Type B pancreatic cell (in vitro differentiated cells): ENCODE measurements at regions not wholly inside any gene's neighbourhood (a gene's known extent, or its start where the extent isn't known, plus 50 kb on each side); places are given as distances from the start of the nearest gene placed in this dataset.

ENCODE experiments used
- DNase-seq: peaks from one replicate; pipeline ENCODE4 v3.0.0; 2021; ENCODE audit warnings: mixed read lengths; ENCODE audit not compliant: unreplicated experiment; ENCODE audit errors: extremely low spot score
- H3K27ac Mint-ChIP-seq: 2 replicates; pipeline ENCODE4 v1.8.0; 2021; ENCODE audit warnings: mild to moderate bottlenecking, mixed read lengths
- H3K27me3 Mint-ChIP-seq: 2 replicates; pipeline ENCODE4 v1.8.0; 2021; ENCODE audit warnings: mixed read lengths
- H3K36me3 Mint-ChIP-seq: 2 replicates; pipeline ENCODE4 v1.8.0; 2021; ENCODE audit warnings: mixed read lengths
- H3K4me1 Mint-ChIP-seq: one replicate; pipeline ENCODE4 v1.8.0; 2021; ENCODE audit warnings: mixed read lengths; ENCODE audit not compliant: unreplicated experiment
- H3K4me3 Mint-ChIP-seq: 2 replicates; pipeline ENCODE4 v1.8.0; 2021; ENCODE audit warnings: mild to moderate bottlenecking, mixed read lengths
- H3K9me3 Mint-ChIP-seq: 2 replicates; pipeline ENCODE4 v1.8.0; 2021; ENCODE audit warnings: mixed read lengths
- TF ChIP-seq, protein P1 (sequence below): fragments of 200-600 bp; sonication (generic); conservative IDR thresholded peaks from 2 replicates; pipeline ENCODE4 v1.5.0; 2021; ENCODE audit warnings: antibody characterized with exemption, mild to moderate bottlenecking

DNA sequence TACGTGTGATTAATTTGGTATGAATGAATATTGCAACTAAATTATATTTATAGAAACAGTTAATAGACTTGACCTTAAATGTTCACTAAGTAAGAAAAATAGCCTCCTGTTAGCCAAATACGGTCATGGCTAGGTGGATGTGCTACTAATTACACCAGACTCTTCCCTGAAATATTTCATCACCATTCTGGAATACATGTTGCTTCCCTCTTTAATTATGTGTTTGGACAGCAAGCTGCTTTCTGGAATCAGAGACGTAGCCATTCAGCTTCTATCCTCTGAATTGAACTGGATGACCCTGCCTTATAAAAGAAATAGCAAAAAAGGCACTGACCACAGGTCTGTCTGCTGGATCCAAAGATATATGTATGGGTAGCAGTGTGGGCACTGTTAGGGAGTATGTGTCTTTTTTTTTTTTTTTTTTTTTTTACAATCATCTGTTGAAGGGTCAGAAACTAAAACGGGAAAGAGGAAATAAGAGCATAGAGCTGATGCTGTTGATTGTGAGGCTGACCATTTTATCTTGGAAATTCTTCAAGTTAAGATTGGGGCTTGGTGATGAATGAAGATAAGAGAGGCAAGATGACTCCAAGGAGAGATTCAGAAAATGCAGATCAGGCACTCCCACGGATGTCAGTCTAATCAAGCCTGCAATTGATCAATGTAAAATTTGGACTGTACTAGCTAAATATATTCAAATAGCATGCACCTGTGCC lies 283.2 kb upstream of the HSF2 start:
- TF ChIP-seq, protein P1, sequence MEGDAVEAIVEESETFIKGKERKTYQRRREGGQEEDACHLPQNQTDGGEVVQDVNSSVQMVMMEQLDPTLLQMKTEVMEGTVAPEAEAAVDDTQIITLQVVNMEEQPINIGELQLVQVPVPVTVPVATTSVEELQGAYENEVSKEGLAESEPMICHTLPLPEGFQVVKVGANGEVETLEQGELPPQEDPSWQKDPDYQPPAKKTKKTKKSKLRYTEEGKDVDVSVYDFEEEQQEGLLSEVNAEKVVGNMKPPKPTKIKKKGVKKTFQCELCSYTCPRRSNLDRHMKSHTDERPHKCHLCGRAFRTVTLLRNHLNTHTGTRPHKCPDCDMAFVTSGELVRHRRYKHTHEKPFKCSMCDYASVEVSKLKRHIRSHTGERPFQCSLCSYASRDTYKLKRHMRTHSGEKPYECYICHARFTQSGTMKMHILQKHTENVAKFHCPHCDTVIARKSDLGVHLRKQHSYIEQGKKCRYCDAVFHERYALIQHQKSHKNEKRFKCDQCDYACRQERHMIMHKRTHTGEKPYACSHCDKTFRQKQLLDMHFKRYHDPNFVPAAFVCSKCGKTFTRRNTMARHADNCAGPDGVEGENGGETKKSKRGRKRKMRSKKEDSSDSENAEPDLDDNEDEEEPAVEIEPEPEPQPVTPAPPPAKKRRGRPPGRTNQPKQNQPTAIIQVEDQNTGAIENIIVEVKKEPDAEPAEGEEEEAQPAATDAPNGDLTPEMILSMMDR, result no peak
- Mint-ChIP-seq H3K4me3 (no peak overlapping the region), H3K4me1 (no peaks in the 10 kb centered on the region), H3K27ac (no peak overlapping the region), H3K36me3 (no peaks in the 10 kb centered on the region), H3K9me3 (no peaks in the 10 kb centered on the region), H3K27me3 (no peaks in the 10 kb centered on the region)
- no peak for DNase-seq

DNA sequence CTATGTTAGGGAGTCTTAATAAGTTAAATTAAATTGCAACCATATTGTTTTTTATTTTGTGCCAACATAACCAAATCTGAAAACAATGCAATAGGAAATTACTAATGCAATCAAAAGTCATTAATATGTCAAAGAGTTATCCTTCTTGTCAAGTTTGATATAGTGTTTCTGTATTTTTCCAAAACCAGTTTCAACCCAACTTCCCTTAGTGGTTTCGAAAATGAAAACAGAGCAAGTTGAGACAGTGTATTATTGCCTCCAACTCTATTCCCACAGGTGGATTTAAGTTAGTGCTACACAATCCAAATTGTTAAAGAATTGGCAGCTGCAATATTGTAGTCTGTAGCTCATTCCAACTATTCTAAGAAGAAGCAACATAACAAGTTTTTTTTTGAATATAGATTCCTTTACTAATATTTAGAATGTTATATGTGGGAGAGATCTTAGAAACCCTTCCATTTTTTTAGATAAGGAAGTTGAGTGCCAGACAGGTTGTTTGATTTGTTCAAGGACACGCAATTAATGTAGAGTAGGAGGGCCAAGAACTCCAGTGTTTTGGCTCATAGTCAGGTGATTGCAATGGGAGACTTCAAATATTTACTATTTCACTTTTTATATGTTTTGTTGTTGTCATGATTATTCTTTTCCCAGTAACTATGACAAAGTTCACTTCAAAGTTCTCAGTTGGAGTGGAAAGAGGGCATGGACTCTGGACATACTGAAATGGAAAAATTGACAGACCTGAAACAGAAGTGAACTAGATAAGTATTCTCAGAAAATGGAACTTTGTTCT lies 282.4 kb upstream of the HSF2 start:
- Mint-ChIP-seq H3K27me3 (no peaks in the 10 kb centered on the region), H3K36me3 (no peaks in the 10 kb centered on the region), H3K9me3 (no peaks in the 10 kb centered on the region), H3K4me1 (no peaks in the 10 kb centered on the region), H3K27ac (no peak overlapping the region), H3K4me3 (no peak overlapping the region)
- TF ChIP-seq, protein P1, result no peak
- no peak for DNase-seq

DNA sequence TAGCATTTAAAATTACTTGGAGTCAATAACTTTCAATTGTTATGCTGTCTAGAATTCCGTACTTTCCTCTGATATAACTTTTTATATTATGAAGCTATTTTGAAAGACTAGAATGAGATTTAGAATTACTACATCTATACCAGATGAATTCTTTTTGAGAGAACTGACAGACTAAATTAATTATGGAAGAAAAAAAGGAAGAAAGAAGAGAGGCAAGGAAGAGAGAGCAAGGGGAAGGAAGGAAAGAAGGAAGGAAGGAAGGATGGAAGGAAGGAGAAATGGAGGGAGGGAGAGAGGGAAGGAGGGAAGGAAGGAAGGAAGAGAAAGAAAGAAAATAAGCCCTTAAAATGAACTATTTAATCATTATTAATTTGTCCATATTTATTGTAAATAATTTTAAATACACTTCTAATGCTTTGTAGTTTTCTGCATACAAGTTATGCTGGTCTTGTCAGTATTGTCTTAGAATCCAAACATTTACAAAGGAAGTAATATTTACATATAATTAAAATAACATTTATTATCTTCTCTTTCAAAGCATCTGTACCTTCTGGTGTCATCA lies 280.4 kb upstream of the HSF2 start:
- no peaks in the 10 kb centered on the region for H3K9me3 Mint-ChIP-seq
- H3K4me1 Mint-ChIP-seq, result no peaks in the 10 kb centered on the region
- H3K36me3 Mint-ChIP-seq, result no peaks in the 10 kb centered on the region
- no peaks in the 10 kb centered on the region for H3K27me3 Mint-ChIP-seq
- TF ChIP-seq, protein P1, result no peak
- H3K27ac Mint-ChIP-seq, result no peak overlapping the region
- H3K4me3 Mint-ChIP-seq, result no peak overlapping the region
- no peak for DNase-seq

DNA sequence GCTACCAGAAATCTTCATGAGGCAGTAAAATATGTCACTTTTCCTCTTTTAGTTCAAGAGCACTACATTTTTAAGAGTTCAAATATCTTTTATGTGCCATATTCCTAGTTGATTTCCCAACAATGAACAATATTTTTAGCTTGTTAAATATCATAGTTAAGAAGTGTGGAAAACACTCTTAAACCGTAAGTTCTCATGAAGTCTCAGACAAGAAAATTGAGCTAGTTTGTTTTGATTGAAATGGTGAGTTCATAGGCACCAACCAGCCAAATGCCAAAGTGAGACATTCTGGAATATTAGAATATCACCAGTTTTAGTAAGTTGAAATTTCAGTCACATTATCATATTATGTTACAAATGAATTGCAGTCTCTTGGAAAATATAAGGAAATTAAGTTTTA lies 277.2 kb upstream of the HSF2 start:
- H3K4me3 Mint-ChIP-seq, result no peak overlapping the region
- H3K36me3 Mint-ChIP-seq, result no peaks in the 10 kb centered on the region
- TF ChIP-seq, protein P1, result no peak
- DNase-seq, result no peak
- no peaks in the 10 kb centered on the region for H3K4me1 Mint-ChIP-seq
- no peaks in the 10 kb centered on the region for H3K9me3 Mint-ChIP-seq
- H3K27ac Mint-ChIP-seq, result no peak overlapping the region
- no peaks in the 10 kb centered on the region for H3K27me3 Mint-ChIP-seq

DNA sequence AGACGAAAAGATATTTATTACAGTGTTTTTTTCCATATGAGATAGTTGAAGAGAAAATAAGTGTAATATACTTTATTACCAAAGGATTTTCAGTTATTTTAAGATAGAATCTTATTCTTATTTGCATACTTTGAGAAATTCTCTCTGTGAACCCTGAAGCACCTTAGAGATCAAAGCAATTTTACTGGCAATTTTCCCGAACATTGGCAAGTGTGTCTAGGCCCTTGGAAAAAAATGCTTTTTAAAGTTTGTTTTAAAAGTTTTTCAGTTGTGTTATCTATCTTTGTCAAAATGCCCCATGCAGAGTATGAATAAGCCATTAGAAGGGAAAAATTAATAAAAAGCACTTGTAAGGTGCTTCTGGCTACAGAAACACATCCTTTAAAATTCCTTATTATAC lies 276.8 kb upstream of the HSF2 start:
- Mint-ChIP-seq H3K27ac (no peak overlapping the region), H3K27me3 (no peaks in the 10 kb centered on the region), H3K4me3 (no peak overlapping the region), H3K4me1 (no peaks in the 10 kb centered on the region), H3K36me3 (no peaks in the 10 kb centered on the region), H3K9me3 (no peaks in the 10 kb centered on the region)
- no peak for DNase-seq
- TF ChIP-seq, protein P1, result no peak
